HG02588 (cell line): ENCODE measurements at regions not wholly inside any gene's neighbourhood (a gene's known extent, or its start where the extent isn't known, plus 50 kb on each side); places are given as distances from the start of the nearest gene placed in this dataset.

ENCODE experiments used
- ATAC-seq: cut with Tn5 transposase; IDR thresholded peaks from one replicate; pipeline ENCODE4 v1.9.1; 2021; ENCODE audit warnings: mild to moderate bottlenecking, moderate library complexity; ENCODE audit not compliant: unreplicated experiment

- no peak for ATAC-seq
Measured at GRCh38 chr10:21269289-21269688, 256.2 kb downstream of the SKIDA1 start.

- ATAC-seq, result no peak
Measured at GRCh38 chr10:21265622-21266021, 259.9 kb downstream of the SKIDA1 start.

GRCh38 chr10:21264271-21264670, 261.2 kb downstream of the SKIDA1 start:
- no peak for ATAC-seq

GRCh38 chr10:21263839-21264238, 261.6 kb downstream of the SKIDA1 start:
- no peak for ATAC-seq

GRCh38 chr10:21263263-21263803, 262.1 kb downstream of the SKIDA1 start:
- no peak for ATAC-seq

- ATAC-seq, result no peak
Measured at GRCh38 chr10:21261842-21262294, 263.6 kb downstream of the SKIDA1 start.

- no peak for ATAC-seq
Measured at GRCh38 chr10:21260506-21261149, 264.9 kb downstream of the SKIDA1 start.

- no peak for ATAC-seq
Measured at GRCh38 chr10:21260066-21260465, 265.4 kb downstream of the SKIDA1 start.

- ATAC-seq, result no peak
Measured at GRCh38 chr10:21257919-21258318, 267.6 kb downstream of the SKIDA1 start.

GRCh38 chr10:21257191-21257590, 268.3 kb downstream of the SKIDA1 start:
- no peak for ATAC-seq

- no peak for ATAC-seq
Measured at GRCh38 chr10:21249435-21249834, 276.0 kb downstream of the SKIDA1 start.

- no peak for ATAC-seq
Measured at GRCh38 chr10:21247592-21247991, 277.9 kb downstream of the SKIDA1 start.

GRCh38 chr10:21246178-21246577, 279.3 kb downstream of the SKIDA1 start:
- ATAC-seq, result no peak

- no peak for ATAC-seq
Measured at GRCh38 chr10:21243748-21244257, 281.7 kb downstream of the SKIDA1 start.

- ATAC-seq, result no peak
Measured at GRCh38 chr10:21242915-21243314, 282.6 kb downstream of the SKIDA1 start.

GRCh38 chr10:21238717-21239116, 286.8 kb downstream of the SKIDA1 start:
- no peak for ATAC-seq

GRCh38 chr10:21238044-21238443, 287.4 kb downstream of the SKIDA1 start:
- no peak for ATAC-seq

- no peak for ATAC-seq
Measured at GRCh38 chr10:21234761-21235160, 290.7 kb downstream of the SKIDA1 start.

GRCh38 chr10:21230219-21230618, 295.3 kb downstream of the SKIDA1 start:
- no peak for ATAC-seq

GRCh38 chr10:21217748-21218367, 307.6 kb downstream of the SKIDA1 start:
- no peak for ATAC-seq

- ATAC-seq, result no peak
Measured at GRCh38 chr10:21217107-21217506, 308.4 kb downstream of the SKIDA1 start.

- ATAC-seq, result no peak
Measured at GRCh38 chr10:21214329-21214728, 311.2 kb downstream of the SKIDA1 start.
